ENCODE measurements at regions not wholly inside any gene's neighbourhood (a gene's known extent, or its start where the extent isn't known, plus 50 kb on each side); places are given as distances from the start of the nearest gene placed in this dataset.

DNA sequence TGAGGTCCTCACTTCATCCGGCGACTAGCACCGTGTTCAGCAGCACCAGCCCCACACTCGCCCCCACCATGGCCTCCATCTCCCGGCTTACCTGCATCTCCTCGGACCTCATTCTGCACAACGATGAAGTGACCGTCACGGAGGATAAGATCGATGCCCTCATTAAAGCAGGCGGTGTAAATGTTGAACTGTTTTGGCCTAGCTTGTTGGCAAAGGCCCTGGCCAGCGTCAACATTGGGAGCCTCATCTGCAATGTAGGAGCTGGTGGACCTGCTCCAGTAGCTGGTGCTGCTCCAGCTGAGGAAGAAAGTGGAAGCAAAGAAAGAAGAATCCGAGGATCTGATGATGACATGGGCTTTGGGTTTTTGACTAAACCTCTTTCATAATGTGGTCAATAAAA lies 70.5 kb upstream of the MYCN start:
- Histone ChIP-seq H3K27me3 (ENCODE audit: control insufficient read depth, insufficient read depth, low read length) (no peaks in the 10 kb centered on the region), H3K27ac (ENCODE audit: low read length) (no peak overlapping the region), H3K4me1 (ENCODE audit: control insufficient read depth, insufficient read depth, low read length) (no peaks in the 10 kb centered on the region), H3K36me3 (ENCODE audit: control insufficient read depth, insufficient read depth, low read length) (no peaks in the 10 kb centered on the region), H3K9me3 (ENCODE audit: control insufficient read depth, insufficient read depth, low read depth, low read length) (no peaks in the 10 kb centered on the region), H3K4me3 (ENCODE audit: low read depth in 2 of 2, low read length in 2 of 2) (no peak overlapping the region)
- TF ChIP-seq POLR2AphosphoS5 (IDR thresholded peaks at IDR 0.05; ENCODE audit: low read depth, low read length) (no peak), TCF7L2 (IDR thresholded peaks at IDR 0.05; ENCODE audit: low read depth, low read length) (no peak), REST (IDR thresholded peaks at IDR 0.05; ENCODE audit: insufficient read depth in 1 of 2, low read depth in 2 of 2, low read length in 1 of 2) (no peak), SIN3A (IDR thresholded peaks at IDR 0.05; ENCODE audit: borderline replicate concordance, insufficient read depth, low read depth, low read length) (no peak)
- TF ChIP-seq, protein P1, sequence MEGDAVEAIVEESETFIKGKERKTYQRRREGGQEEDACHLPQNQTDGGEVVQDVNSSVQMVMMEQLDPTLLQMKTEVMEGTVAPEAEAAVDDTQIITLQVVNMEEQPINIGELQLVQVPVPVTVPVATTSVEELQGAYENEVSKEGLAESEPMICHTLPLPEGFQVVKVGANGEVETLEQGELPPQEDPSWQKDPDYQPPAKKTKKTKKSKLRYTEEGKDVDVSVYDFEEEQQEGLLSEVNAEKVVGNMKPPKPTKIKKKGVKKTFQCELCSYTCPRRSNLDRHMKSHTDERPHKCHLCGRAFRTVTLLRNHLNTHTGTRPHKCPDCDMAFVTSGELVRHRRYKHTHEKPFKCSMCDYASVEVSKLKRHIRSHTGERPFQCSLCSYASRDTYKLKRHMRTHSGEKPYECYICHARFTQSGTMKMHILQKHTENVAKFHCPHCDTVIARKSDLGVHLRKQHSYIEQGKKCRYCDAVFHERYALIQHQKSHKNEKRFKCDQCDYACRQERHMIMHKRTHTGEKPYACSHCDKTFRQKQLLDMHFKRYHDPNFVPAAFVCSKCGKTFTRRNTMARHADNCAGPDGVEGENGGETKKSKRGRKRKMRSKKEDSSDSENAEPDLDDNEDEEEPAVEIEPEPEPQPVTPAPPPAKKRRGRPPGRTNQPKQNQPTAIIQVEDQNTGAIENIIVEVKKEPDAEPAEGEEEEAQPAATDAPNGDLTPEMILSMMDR (IDR thresholded peaks at IDR 0.05): no peak
- ChIA-PET POLR2A (no interaction called here), CTCF (no interaction called here)
- no peak for DNase-seq (ENCODE audit: low read depth, low spot score)
- ATAC-seq: no peak
- intact Hi-C loops (cut with micrococcal nuclease; ENCODE audit: unreplicated experiment) (no loop called here), in situ Hi-C loops (cut with HindIII; ENCODE audit: low pct_unique_long_range_greater_than_20kb, low sequenced_read_pairs) (no loop called here)
- BruUV-seq (replicated peaks): no TSS peak

DNA sequence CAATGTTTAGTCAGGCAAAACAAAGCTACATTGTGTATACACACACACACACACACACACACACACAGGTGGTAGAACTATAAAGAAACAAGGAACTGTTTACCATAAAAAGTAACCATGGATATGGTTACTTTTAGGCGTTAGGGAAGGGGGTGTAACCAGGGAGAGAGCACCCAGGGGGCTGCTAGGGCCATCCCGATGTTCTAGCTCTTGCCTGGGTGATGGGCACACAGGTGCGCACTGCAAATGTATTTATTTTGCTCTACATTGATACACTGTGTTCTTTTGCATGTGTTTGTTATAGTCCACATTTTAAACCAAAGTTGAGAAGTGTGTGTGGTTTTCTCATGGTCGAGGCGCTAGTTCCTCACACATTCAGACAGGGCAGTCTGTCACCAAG lies 69.8 kb upstream of the MYCN start:
- Histone ChIP-seq H3K4me1 (ENCODE audit: control insufficient read depth, insufficient read depth, low read length) (no peaks in the 10 kb centered on the region), H3K4me3 (ENCODE audit: low read depth in 2 of 2, low read length in 2 of 2) (no peak overlapping the region), H3K9me3 (ENCODE audit: control insufficient read depth, insufficient read depth, low read depth, low read length) (no peaks in the 10 kb centered on the region), H3K27ac (ENCODE audit: low read length) (no peak overlapping the region), H3K27me3 (ENCODE audit: control insufficient read depth, insufficient read depth, low read length) (no peaks in the 10 kb centered on the region), H3K36me3 (ENCODE audit: control insufficient read depth, insufficient read depth, low read length) (no peaks in the 10 kb centered on the region)
- no peak for ATAC-seq
- no TSS peak for BruUV-seq (replicated peaks)
- TF ChIP-seq SIN3A (IDR thresholded peaks at IDR 0.05; ENCODE audit: borderline replicate concordance, insufficient read depth, low read depth, low read length) (no peak), POLR2AphosphoS5 (IDR thresholded peaks at IDR 0.05; ENCODE audit: low read depth, low read length) (no peak), TCF7L2 (IDR thresholded peaks at IDR 0.05; ENCODE audit: low read depth, low read length) (no peak), REST (IDR thresholded peaks at IDR 0.05; ENCODE audit: insufficient read depth in 1 of 2, low read depth in 2 of 2, low read length in 1 of 2) (no peak)
- TF ChIP-seq, protein P1 (IDR thresholded peaks at IDR 0.05): no peak
- POLR2A ChIA-PET: no interaction called here
- no peak for DNase-seq (ENCODE audit: low read depth, low spot score)
- intact Hi-C loops (cut with micrococcal nuclease; ENCODE audit: unreplicated experiment): no loop called here
- in situ Hi-C loops (cut with HindIII; ENCODE audit: low pct_unique_long_range_greater_than_20kb, low sequenced_read_pairs): no loop called here
- CTCF ChIA-PET: no interaction called here
